Renal cortical epithelial cell (primary cell): ENCODE measurements at regions not wholly inside any gene's neighbourhood (a gene's known extent, or its start where the extent isn't known, plus 50 kb on each side); places are given as distances from the start of the nearest gene placed in this dataset.
A peak's percentile ranks its signal among the peaks of the same experiment; 100 is the strongest.
"Not testable (repeated sequence)": the region's sequence is repeated elsewhere in the genome, so short reads cannot be mapped to it uniquely, and the experiment has no call there.

Source experiments
- DNase-seq: peaks from one replicate; pipeline ENCODE4 v3.0.0-alpha.2; 2011; ENCODE audit warnings: low read depth

DNA sequence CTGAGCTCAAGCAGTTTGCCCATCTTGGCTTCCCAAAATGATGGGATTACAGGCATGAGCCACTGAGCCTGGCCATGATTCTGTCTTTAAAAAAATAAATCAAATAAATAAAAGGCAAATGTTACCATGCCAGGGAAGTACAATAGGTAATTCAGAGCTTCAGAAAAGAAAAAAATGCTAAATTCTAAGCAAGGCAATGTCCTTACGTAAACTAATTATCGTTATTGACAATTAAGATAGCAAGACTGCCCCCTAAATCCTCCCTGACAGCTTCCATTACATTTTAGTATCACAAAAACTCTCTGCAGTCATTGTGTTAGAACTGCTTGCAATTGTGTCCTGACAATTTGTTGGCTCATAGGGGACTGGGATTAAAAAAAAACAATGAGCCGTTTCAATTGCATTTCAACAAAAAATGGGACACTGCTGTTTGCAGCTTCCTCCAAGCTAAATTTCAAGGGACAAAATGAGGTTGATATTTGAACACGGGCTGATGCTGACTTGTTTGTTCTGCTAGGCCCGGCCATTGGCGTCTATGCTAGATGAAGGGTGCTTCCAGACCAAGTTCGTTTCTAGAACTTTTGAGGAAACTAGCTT, 88.9 kb downstream of the MOGAT1 start:
- no peak for DNase-seq

DNA sequence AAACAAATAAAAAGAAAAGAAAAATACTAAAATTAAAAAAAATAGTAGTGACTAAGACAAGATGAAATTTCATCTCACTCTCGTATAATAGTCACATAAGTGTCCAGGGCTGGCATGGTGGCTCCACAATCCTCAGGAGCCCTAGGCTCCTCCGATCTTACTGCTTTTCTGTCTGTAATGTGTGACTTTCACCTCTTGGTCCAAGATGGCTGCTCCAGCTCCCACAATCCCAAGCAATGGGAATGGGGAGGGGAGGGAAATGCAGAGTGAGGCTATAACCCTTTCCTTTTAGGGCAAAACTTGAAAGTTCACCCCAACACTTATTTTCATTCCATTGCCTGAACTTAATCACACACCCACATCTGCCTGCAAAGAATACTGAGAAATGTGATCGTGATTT, 90.4 kb downstream of the MOGAT1 start:
- DNase-seq = no peak

DNA sequence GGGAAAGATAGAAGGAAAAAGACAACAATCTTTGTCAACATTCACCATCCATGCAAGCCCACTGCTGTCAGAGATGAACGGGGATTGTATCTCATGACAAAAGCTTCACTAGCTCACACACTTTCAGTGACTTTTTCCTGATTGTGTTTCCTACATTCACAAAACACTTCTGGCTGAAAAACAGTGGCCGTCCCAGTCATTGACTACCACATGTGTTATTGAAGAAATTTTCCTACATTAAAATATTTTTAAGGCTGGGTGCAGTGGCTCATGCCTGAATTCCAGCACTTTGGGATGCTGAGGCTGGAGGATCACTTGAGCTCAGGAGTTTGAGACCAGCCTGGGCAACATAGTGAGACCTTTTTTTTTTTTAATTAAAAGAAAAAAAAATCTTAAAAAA, 90.9 kb downstream of the MOGAT1 start:
- DNase-seq = no peak

DNA sequence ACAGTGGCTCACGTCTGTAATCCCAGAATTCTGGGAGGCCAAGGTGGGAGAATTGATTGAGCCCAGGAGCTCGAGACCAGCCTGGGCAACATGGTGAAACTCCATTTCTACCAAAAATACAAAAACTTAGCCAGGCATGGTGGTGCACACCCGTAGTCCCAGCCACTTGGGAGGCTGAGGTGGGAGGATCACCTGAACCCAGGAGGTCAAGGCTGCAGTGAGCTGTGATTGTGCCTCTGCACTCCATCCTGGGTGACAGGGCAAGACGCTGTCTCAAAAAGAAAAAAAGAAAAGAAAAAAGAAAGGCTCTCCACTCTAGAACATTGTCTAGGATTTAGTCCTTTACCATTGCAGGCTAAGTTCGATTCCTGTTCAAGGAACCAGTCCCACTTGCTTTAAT, 94.4 kb downstream of the MOGAT1 start:
- not testable (repeated sequence) for DNase-seq

DNA sequence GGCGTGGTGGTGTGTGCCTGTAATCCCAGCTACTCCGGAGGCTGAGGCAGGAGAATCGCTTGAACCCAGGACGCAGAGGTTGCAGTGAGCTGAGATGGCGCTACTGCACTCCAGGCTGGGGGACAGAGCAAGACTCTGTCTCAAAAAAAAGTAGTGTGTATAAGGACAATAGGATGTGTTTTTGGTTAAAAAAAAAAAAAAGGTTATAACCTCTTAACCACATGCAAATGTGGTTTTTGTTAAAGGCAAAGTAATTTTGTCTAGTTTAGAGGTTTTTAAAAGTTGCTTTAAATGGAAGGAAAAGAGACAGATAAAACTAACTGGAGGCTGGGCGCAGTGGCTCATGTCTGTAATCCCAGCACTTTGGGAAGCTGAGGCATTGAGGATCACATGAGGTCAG, 92.8 kb upstream of the ACSL3 start:
- not testable (repeated sequence) for DNase-seq

DNA sequence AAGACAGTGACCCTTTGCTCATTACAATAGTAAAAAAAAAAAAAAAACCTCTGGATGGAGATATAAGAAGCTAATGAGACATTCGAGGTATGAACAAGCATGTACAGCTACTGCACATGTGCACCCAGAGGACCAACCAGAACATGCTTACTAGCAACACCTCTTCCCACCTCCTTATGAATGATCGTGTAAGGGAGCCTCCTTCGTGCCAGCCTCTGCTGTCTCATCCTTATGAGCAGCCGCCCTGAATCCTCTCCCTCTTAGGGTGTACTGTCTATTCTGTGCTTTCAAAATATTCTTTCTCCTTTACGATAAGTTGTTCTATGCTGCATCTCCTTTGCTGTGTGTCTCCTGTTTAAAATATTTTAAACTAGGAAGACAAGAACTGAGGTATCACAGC, 91.4 kb upstream of the ACSL3 start:
- DNase-seq = no peak

DNA sequence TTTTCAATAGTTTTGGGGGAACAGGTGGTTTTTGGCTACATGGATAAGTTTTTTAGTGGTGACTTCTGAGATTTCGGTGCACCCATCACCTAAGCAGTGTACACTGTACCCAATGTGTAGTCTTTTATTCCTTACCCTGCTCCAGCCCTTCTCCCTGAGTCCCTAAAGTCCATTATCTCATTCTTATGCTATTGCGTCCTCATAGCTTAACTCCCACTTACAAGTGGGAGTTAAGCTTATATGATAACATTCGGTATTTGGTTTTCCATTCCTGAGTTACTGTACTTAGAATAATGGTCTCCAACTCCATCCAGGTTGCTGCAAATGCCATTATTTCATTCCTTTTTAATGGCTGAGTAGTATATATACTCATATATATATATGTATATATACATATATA, 90.9 kb upstream of the ACSL3 start:
- no peak for DNase-seq

DNA sequence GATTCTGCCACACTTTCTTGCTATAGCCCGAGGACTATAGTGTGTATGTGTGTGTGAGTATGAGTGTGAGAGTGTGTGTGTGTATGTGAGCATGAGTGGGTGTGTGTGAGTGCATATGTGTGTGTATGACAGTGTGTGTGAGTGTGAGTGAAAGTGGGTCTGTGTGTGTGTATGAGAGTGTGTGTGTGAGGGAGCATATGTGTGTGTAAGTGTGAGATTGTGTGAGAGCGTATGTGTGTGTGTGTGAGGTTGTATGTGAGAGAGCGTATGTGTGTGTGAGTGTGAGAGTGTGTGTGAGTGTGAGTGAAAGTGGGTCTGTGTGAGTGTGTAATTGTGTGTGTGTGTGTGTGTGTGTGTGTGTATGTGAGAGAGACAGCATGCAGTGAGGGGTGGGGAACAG, 89.0 kb upstream of the ACSL3 start:
- DNase-seq = no peak

DNA sequence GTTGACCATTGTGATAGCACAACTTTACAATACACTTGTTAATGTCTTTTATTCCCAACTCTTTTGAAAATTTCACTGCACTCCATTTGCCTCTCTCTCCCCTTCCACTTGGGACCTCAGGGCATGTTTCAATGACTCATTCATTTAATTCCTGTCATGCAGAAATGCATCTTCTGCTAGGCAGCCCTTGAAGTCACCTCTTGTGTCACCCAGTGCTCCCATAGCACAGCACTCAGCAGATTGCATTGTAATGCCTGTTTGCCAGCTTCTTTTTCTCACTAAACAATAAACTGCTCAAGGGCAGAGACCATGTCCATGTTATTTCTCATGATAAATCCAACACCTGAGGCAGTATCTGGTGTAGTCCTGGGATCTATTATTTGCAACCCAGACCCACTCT, 85.9 kb upstream of the ACSL3 start:
- peak; percentile 76 for DNase-seq

DNA sequence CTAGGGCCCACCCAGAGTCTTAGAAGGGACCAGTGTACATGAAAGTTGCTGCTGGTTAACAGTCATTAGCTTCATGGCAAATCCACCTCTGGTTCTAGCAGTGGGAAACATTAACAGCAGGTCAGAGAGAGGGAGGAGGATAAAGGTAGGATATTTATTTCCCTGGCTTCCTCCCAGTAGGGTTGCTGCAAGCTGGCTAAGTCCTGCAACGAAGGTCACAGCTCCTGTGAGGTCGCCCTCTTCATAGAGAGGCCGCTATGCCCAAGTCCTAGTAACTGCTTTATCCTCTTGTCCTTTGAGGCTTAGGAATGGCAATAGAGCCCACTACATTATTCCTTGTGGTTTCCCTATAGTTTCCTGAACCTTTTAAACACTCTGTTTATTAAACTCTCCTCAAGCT, 84.0 kb upstream of the ACSL3 start:
- no peak for DNase-seq

DNA sequence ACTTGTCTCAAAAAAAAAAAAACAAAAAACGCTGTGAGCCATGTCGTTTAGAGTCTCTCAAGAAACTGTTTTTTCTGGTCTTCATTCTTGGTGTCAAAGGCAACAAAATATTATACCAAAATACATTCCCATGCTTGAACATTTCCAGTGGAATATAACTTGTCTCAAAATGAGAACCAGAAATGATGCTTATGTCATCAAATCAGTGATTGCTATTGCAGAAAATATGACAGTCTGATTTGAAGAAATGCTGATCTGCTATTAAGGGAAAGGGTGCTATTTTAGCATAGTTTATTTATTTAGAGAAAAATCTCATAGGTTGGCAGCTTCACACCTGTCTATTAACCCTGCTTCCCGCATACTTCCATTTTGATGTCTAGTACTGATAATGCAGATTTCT, 82.4 kb upstream of the ACSL3 start:
- DNase-seq = no peak

DNA sequence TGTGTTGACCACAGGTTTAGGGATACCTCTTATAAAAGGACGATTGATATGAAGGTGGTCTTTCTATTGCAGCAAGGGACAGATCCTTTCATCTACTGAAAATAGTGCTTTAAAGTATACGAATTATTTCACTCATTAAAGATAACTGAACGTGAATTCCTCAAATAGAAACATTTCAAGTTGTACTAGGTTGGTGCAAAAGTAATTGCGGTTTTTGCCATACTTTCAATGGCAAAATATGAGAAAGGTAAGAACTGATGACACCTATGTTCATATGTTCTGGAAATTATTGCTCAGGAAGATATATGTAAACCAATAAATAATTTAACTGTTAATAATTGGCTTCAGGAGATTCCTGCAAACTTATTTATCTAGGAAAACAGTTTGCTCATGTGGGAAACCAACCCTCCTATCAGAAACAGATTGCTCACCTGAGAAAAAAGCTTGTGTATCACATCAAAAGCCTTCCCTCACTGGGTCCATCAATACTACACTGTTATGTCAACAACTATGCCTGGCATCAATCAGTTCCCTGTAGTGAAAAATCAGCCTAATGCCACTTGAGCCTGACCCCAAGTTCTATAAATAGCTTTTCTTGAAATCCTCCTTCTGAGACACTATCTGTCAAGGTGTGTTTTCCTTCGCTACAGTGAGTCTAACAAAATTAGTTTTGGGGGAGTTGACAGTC, 81.5 kb upstream of the ACSL3 start:
- no peak for DNase-seq

DNA sequence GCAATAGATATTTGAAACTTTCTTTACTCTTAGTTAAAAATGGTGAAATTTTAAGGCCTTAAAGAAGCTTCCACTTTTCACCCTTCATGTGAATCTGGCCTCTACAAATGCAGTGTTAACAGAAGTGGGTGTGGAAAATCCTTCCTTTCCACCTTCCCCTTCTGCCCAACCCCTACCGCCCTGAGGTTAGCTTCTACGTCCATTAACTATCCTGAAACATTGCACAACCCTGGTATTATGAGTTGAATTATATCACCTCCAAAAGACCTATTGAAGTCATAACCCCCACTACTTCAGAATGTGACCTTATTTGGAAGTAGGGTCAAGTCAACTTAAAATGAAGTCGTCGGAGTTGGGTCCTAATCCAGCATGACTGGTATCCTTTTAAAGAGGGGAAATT, 80.8 kb upstream of the ACSL3 start:
- peak; percentile 33 for DNase-seq

DNA sequence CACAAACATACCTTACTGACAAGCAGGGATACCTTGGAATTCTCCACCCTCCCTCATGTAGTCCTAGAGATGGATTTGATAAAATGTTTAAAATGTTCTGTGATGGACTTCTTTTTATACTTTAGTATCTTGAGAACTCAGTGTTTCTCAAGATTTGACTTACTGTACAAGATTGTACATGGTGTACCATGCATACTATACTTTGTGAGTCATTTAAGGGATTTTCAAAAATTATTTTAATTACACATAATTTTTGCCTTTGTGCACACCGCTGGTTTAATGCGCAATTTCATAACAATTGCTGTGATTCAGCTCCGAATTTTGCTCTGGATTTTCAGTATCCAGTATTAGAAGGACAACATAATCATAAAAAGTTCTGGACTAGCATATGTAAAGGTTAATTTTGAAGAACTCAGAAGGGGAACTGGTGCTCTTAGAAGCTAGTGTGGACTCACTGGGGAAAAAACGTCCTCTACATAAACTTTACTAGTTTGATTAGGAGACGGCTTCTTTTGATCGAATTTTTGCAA, 78.6 kb upstream of the ACSL3 start:
- DNase-seq = no peak

DNA sequence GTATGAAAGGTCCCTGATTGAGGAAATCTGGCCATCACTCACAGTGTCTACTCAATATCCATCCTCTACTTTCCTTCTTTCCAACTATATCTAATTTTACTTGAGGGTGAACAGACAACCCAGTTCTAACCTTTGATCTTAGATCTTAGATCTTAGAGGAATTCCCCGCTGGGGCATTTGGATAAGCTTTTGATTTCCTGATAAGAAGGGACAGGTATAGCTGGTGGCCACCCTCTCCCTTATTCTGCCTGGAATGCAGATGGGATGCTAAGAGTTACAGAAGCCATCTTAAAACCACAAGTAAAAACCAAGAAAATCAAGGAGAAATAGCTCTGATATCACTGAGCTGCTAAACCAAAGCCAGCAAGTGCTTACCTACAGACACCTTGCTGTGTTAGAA, 77.2 kb upstream of the ACSL3 start:
- no peak for DNase-seq

DNA sequence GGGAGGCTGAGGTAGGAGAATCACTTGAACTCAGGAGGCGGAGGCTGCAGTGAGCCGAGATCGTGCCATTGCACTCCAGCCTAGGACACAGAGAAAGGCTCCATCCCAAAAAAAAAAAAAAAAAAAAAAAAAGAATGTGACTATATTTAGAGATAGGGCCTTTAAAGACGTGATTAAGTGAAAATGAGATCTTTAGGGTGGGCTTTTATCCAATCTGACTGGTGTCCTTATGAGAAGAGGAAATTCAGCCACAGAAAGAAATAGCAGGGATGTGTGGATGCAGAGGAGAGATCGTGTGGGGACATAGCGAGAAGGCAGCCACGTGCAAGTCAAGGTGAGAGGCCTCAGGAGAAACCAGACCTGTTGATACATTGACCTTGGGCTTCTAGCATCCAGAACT, 69.9 kb upstream of the ACSL3 start:
- DNase-seq = no peak

DNA sequence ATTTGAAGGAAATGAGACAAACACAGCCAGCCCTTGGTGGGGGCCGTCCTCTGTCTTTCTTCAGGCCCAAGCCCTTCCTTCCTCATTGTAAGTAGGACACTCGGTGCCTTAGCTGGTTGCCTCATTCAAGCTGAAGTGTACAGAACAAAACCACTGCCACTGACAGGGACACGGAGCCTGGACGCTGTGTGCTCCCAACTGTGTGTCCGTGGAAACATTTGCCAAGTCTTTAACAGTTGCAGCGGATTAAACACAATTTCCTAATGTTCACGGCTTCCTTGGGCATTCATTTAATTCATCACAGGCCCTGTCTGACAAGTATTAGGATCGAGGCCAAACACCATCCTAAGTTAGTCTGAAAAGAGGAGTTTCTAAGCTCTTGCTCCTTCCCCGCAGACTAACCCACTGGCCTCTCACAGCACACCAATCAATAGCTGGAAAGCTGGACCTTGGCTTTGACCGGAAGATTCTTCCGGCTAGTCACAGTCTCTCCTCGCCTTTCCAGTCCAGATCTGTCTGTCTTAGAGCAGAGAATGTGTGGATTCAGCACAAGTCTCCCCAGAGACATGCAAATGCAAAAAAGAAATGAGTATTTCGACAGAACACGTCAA, 68.7 kb upstream of the ACSL3 start:
- no peak for DNase-seq

DNA sequence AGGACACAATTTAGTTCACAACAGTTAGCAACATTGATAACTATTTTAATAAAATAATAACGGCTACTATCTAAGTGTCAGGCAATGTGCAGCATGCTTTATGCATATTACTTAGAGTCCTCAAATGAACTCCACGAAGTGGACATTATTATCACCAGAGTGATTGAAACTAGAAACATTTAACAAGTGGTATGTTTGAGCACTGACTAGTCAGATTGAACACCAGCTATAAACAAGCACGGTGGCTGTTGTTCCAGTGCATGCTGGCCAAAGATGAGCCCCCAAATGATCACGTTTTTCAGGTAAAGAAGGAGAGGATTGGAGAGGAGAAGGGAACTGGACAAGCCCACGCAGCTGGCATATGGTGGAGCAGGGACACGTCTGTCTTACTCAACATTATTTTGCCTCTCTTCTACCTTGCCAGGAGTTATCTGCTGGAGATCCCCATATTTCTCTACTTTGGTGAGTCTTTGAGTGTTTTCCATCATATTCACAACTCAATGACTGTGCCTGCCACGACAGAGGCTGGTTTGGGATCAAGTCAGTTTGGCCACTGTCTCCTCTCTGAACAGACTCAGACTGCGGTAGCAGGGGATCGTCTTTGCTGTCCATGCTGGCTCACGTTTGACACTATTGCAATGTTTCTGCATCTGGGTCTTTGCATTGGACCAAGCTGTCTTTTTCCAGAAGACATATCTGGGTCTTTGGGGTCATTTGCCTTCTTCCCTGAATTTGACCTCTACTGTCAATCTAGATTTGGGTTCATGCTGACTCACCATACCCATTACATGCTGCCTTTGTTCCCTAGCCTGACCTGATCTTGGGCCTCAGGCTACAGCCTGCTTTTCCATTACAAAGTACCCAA, 66.0 kb upstream of the ACSL3 start:
- no peak for DNase-seq

DNA sequence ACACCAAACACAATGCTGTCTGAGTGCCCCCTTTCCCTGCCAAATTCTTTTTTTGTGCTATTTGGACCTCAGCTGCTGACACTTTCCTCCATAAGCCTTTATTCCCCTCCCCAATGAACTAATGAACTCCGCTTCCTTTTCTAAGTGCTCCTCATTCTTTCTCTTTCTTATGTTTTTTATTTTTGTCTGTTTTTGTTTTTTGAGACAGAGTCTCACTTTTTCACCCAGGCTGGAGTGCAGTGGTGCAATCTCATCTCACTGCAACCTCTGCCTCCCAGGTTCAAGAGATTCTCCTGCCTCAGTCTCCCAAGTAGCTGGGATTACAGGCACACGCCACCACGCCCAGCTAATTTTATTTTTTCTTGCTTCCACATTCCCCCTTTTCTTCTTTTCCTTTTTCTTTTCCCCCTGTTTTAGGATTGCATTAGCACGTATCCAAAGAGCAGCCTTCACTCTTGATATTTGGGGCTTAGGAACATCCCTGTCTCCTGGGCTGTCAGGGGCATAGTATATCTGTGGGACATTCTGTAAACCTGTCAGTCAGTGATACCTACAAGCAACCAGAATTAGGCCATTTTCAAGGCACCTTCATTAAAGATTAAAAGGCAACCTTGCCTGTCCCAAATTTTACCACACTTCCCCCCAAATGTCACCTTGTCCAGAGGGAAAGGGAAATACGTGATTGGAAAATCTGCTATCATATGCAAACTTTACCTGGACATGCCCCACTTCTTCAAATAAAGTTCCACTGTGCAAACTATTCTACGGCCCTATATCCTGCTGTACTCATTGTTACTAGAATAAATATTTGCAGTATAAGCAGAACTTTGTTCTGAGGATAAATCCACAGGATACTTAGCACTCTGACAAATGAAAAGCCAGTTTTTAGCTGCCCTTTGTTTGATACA, 65.1 kb upstream of the ACSL3 start:
- DNase-seq = no peak

DNA sequence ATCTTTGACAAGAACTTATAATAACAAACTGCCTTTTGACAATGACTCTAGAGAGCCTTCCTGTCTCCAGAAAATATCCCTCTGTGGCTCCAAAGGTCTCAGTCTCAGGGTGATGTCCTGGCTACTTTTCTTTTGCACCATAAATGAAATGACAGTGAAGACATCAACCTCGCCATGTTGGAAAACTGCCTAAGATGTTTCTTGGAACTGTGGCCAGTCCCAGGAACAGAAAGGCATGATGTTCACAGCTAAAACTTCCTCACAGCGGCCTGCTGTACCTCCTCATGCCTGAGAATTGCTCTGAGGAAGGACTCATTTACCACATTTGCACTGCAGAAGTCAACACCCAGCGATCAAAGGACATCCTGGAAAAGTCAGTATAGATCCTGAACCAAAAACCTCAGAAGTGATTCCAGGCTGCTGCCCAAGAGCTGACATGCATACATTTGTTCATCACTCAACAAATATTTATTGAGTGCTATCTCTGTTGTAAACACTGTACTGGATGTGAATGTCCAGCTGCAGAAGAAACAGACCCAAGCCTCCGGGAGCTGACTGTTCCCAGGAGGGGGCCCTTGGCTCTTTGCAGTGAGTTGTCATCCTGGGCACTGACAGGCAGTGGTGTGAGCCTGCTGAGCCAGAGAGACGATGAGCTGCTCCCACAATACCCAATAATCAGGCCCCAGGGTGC, 64.3 kb upstream of the ACSL3 start:
- no peak for DNase-seq

DNA sequence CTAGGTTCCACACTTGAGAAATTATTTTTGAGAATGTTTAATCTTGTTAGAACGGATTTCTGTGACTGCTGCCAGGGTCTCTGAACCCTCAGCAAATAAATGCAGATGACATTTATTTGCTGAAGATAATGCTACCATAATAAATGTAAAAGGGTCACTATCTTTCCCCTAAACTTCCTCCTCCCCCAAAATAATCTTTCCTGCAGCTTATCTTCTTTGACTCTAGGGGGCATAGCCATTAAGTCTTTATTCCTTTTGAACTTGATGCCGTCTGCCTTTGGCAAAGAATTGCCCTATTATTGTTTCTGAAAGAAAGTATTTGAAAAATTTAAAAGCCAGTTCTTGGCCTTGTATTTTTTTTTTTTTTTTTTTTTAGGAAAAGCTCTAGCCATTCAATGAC, 63.6 kb upstream of the ACSL3 start:
- peak; percentile 44 for DNase-seq
